DMS 273 treated with DMSO at 0.1 percent for 48 hours (cell line): ENCODE measurements at regions not wholly inside any gene's neighbourhood (a gene's known extent, or its start where the extent isn't known, plus 50 kb on each side); places are given as distances from the start of the nearest gene placed in this dataset.
A peak's percentile ranks its signal among the peaks of the same experiment; 100 is the strongest.
"Not testable (repeated sequence)": the region's sequence is repeated elsewhere in the genome, so short reads cannot be mapped to it uniquely, and the experiment has no call there.

Source experiments
- DNase-seq: peaks from one replicate; lab custom pipeline; 2025; lab: John Stamatoyannopoulos, UW

DNA sequence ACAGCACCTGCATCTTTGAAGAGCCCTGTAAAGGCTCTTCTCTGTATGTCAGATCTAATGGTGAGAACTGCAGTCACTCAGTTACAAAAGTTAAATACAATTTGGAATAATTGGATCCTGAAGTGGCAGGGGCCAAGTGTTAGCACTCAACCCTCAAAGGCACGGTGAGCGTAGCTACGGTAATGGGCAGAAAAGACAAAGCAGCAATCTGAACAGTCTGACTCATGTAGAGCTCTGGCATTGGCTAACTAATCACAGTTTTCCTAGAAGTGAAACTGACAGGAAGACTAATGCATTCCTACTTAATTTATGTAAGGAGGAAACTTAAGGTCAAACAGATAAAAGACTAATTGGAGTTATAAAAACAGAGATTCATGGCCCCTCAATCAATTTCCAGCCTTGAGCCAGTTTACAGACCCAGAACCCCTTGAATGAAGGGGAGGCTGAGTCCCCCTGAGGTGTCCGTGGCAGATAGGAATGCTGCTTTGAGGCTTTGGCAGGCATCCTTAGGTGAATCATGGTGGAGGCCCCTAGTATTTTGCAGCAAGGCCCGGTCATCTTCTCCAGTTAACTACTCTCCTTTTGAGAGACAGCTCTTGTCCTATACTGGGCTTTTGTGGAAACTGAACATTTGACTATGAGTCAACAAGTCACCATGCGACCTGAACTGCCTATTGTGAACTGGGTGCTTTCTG lies 450.7 kb downstream of the ZNF33B start:
- DNase-seq = not testable (repeated sequence)

DNA sequence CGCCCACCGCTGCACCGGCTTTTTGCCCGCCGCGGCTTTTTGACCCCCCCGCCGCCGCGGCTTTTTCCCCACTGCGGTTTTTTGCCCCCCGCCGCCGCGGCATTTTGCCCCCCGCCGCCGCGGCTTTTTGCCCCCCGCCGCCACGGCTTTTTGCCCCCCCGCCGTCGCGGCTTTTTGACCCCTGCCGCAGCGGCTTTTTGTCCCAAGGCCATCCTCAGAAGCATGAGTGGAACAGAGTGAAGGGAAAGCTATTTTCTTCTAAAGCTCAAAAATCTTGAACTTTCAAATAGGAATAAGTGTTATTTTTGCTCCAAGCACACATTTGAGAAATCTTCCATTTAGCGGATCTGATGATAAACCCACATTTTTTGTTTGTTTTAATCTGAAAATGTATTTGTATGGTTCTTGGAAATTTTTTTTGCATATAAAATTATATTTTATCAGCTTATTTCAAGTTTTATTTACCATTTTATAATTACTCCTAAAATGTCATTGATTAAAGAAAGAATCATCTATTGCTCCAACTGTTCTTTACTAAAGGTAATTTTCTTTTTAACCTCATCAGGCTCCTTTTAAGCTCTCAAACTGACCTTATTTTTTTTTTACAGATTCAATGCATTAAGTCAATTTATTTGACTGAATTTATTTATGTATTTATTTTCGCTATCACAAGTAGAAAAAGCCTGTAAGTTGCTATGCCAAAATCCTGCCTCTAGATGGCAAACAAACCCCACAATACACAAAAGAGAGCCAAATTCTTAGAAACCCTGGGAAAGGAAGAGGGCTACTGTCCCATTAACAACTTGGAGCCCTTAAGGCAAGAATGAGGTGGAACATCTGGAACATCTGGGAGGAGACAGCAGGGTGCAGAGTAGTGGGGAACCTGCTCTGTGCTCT lies 460.3 kb downstream of the ZNF33B start:
- peak; percentile 0 for DNase-seq

- DNase-seq = no peak
These were observed 461.1 kb downstream of the ZNF33B start for GRCh38 chr10:42177077-42177792.

- no peak for DNase-seq
These were observed 487.8 kb downstream of the ZNF33B start for GRCh38 chr10:42150428-42151061.

DNA sequence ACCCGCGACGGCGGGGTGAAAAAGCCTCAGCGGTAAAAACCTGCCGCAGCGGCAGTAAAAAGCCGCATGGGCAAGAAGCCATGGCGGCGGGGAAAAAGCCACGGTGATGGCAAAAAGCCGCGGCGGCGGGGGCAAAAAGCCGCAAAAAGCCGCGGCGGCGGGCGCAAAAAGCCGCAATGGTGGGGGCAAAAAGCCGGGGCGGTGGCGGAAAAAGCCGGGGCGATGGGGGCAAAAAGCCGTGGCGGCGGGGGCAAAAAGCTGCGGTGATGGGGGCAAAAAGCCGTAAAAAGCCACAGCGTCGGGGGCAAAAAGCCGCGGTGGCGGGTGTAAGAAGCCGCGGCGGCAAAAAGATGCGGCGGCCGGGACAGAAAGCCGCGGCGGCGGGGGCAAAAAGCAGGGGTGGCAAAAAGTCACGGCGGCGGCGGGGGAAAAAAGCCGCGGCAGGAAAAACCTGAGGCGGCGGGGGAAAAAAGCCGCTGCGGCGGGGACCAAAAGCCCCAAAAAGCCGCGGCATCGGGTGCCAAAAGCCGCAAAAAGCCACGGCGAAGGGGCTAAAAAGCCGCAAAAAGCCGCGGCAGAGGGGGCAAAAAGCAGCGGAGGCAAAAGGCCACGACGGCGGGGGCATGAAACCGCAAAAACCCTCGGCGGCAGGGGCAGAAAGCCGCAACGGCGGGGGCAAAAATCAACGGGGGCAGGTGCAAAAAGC lies 488.5 kb downstream of the ZNF33B start:
- DNase-seq = no peak

- DNase-seq = no peak
These were observed 489.2 kb downstream of the ZNF33B start for GRCh38 chr10:42149027-42149700.

DNA sequence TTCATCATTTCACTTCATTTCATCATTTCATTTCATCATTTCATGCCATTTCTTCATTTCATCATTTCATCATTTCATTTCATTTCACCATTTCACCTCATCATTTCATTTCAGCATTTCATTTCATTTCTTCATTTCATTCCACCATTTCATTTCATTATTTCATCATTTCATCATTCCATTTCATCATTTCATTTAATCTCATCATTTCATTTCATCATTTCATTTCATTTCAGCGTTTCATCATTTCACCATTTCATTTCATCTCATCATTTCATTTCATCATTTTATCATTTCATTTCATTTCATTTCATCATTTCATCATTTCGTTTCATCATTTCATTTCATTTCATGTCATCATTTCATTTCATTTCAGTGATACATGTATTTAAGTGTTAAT lies 492.2 kb downstream of the ZNF33B start:
- not testable (repeated sequence) for DNase-seq

- DNase-seq = not testable (repeated sequence)
These were observed 500.3 kb downstream of the ZNF33B start for GRCh38 chr10:42138023-42138422.

DNA sequence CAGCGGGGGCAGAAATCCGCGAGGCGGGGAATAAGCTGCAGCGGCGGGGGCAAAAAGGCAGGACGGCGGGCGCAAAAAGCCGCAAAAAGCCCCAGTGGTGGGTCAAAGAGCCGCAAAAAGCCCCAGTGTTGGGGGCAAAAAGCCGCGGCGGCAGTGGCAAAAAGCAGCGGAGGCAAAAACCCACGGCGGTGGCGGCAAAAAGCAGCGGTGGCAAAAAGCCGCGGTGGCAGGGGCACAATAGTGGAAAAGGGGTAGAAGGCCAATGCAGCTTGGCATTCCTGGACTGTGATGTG lies 525.3 kb downstream of the ZNF33B start:
- DNase-seq = no peak

GRCh38 chr10:42112331-42113157 lies 525.8 kb downstream of the ZNF33B start:
- DNase-seq = no peak

DNA sequence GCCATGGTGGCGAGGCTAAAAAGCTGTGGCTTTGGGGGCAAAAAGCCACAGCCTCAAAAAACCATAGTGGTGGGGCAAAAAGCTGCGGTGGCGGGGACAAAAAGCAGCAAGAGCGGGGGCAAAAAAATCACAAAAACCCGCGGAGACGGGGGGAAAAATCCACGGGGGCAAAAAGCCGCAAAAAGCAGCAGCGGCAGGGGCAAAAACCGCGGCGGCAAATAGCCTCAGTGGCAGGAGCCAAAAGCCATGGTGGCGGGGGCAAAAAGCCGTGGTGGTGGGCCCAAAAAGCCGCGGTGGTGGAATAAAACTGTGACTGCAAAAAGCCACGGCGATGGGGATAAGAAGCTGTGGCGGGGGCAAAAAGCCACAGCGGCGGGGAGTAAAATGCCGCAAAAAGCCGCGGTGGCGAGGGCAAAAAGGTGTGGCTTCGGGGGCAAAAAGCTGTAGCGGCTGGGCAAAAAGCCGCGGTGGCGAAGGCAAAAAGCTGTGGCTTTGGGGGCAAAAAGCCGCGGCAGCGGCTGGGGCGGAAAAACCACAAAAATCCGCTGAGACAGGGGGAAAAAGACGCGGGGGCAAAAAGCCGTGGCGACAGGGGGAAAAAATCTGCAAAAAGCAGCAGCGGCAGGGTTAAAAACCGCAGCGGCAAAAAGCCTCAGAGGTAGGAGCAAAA lies 526.6 kb downstream of the ZNF33B start:
- no peak for DNase-seq

GRCh38 chr10:42111076-42111475 lies 527.3 kb downstream of the ZNF33B start:
- DNase-seq = no peak
